Panc1 (cell line): ENCODE measurements at regions not wholly inside any gene's neighbourhood (a gene's known extent, or its start where the extent isn't known, plus 50 kb on each side); places are given as distances from the start of the nearest gene placed in this dataset.

Experiments
- POLR2AphosphoS5 ChIP-seq: IDR thresholded peaks from 2 replicates; pipeline ENCODE4 v1.6.1; 2012; ENCODE audit warnings: mild to moderate bottlenecking, low read depth, low read length, moderate library complexity
- TF ChIP-seq, protein P1 (sequence below): fragments of 450-650 bp; IDR thresholded peaks from 2 replicates; pipeline ENCODE4 v1.5.1; 2017; ENCODE audit warnings: mild to moderate bottlenecking

DNA sequence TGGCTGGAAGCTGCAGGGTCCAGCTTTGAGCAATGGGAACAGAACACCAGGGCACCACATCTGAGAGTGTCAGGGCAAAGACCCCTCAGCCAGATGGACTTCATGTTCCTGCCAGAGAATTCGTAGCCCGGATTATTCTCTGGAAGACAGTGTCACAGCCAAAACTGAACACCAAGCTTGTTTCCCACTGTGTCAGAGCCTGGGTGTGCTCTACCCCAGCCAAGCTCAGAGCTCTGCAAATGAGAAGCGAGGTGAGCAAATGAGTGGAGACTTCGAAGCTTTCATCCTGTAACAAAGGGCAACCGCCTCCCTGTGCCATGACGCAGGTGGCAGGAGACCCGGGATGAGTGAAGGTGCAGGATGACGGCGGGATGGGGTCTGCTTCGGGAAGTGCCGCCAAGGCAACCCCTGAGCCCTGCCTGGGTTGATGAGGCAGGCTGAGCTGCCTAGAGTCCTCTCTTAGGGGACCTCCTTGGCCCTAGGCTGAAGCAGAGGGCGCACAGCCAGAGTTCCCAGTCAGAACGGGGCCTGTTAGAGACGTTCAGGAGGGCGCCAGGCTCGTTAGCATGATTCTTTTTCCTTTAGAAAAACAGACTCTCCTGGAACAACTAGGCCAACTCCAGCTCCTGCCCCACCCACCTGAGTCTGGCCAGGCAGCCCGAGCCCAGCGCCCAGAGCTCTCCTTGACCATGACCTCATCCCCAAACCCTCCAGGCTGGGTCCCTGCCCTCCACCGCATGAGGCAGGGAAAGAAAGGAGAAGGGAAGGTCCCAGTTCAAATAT lies 187.7 kb downstream of the SOD2 start:
- TF ChIP-seq, protein P1, sequence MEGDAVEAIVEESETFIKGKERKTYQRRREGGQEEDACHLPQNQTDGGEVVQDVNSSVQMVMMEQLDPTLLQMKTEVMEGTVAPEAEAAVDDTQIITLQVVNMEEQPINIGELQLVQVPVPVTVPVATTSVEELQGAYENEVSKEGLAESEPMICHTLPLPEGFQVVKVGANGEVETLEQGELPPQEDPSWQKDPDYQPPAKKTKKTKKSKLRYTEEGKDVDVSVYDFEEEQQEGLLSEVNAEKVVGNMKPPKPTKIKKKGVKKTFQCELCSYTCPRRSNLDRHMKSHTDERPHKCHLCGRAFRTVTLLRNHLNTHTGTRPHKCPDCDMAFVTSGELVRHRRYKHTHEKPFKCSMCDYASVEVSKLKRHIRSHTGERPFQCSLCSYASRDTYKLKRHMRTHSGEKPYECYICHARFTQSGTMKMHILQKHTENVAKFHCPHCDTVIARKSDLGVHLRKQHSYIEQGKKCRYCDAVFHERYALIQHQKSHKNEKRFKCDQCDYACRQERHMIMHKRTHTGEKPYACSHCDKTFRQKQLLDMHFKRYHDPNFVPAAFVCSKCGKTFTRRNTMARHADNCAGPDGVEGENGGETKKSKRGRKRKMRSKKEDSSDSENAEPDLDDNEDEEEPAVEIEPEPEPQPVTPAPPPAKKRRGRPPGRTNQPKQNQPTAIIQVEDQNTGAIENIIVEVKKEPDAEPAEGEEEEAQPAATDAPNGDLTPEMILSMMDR: no peak
- no peak for TF ChIP-seq POLR2AphosphoS5
